ENCODE measurements at regions not wholly inside any gene's neighbourhood (a gene's known extent, or its start where the extent isn't known, plus 50 kb on each side); places are given as distances from the start of the nearest gene placed in this dataset.

GRCh38 chr1:79303040-79303439, 296.5 kb upstream of the ADGRL4 start:
- CTCF ChIA-PET: no interaction called here
- BruUV-seq (replicated peaks): no TSS peak
- intact Hi-C loops (cut with micrococcal nuclease; ENCODE audit: unreplicated experiment): no loop called here

GRCh38 chr1:79302380-79302930, 295.9 kb upstream of the ADGRL4 start:
- Histone ChIP-seq H3K9me3 (ENCODE audit: low read depth, low read length, poor library complexity, severe bottlenecking) (no peaks in the 10 kb centered on the region), H3K27ac (ENCODE audit: low read depth, low read length, poor library complexity, severe bottlenecking) (no peak overlapping the region), H3K4me3 (ENCODE audit: low read depth, low read length, poor library complexity, severe bottlenecking) (no peak overlapping the region), H3K4me1 (ENCODE audit: insufficient read depth, low read length, poor library complexity, severe bottlenecking) (no peaks in the 10 kb centered on the region), H3K36me3 (ENCODE audit: insufficient read depth, low read length, poor library complexity, severe bottlenecking) (no peaks in the 10 kb centered on the region), H3K27me3 (replicated peaks; ENCODE audit: insufficient read depth, low read depth, low read length, poor library complexity) (no peaks in the 10 kb centered on the region)
- intact Hi-C loops (cut with micrococcal nuclease; ENCODE audit: unreplicated experiment): no loop called here
- ChIA-PET POLR2A (ENCODE audit: low non-redundant PET) (no interaction called here), CTCF (no interaction called here)
- TF ChIP-seq EZH2 (IDR thresholded peaks at IDR 0.05; ENCODE audit: borderline replicate concordance, low read depth, low read length, poor library complexity, severe bottlenecking) (no peak), CTCF (conservative IDR thresholded peaks at IDR 0.05; ENCODE audit: low read depth, low read length) (no peak)
- no peak for DNase-seq (ENCODE audit: low spot score)
- no TSS peak for BruUV-seq (replicated peaks)

More at GRCh38 chr1:79303040-79303439, 296.5 kb upstream of the ADGRL4 start:
- H3K9me3 ChIP-seq (ENCODE audit: low read depth, low read length, poor library complexity, severe bottlenecking): no peaks in the 10 kb centered on the region
- no peaks in the 10 kb centered on the region for H3K36me3 ChIP-seq (ENCODE audit: insufficient read depth, low read length, poor library complexity, severe bottlenecking)
- no peak for DNase-seq (ENCODE audit: low spot score)
- no peak overlapping the region for H3K4me3 ChIP-seq (ENCODE audit: low read depth, low read length, poor library complexity, severe bottlenecking)
- H3K27me3 ChIP-seq (replicated peaks; ENCODE audit: insufficient read depth, low read depth, low read length, poor library complexity): no peaks in the 10 kb centered on the region
- TF ChIP-seq EZH2 (IDR thresholded peaks at IDR 0.05; ENCODE audit: borderline replicate concordance, low read depth, low read length, poor library complexity, severe bottlenecking): no peak
- TF ChIP-seq CTCF (conservative IDR thresholded peaks at IDR 0.05; ENCODE audit: low read depth, low read length): no peak
- no peaks in the 10 kb centered on the region for H3K4me1 ChIP-seq (ENCODE audit: insufficient read depth, low read length, poor library complexity, severe bottlenecking)
- POLR2A ChIA-PET (ENCODE audit: low non-redundant PET): no interaction called here
- no peak overlapping the region for H3K27ac ChIP-seq (ENCODE audit: low read depth, low read length, poor library complexity, severe bottlenecking)

GRCh38 chr1:79295967-79296366, 289.4 kb upstream of the ADGRL4 start:
- no peak for DNase-seq (ENCODE audit: low spot score)
- Histone ChIP-seq H3K27me3 (replicated peaks; ENCODE audit: insufficient read depth, low read depth, low read length, poor library complexity) (no peaks in the 10 kb centered on the region), H3K4me3 (ENCODE audit: low read depth, low read length, poor library complexity, severe bottlenecking) (no peak overlapping the region), H3K36me3 (ENCODE audit: insufficient read depth, low read length, poor library complexity, severe bottlenecking) (no peaks in the 10 kb centered on the region), H3K9me3 (ENCODE audit: low read depth, low read length, poor library complexity, severe bottlenecking) (no peaks in the 10 kb centered on the region), H3K27ac (ENCODE audit: low read depth, low read length, poor library complexity, severe bottlenecking) (no peak overlapping the region), H3K4me1 (ENCODE audit: insufficient read depth, low read length, poor library complexity, severe bottlenecking) (no peaks in the 10 kb centered on the region)
- no peak for TF ChIP-seq EZH2 (IDR thresholded peaks at IDR 0.05; ENCODE audit: borderline replicate concordance, low read depth, low read length, poor library complexity, severe bottlenecking)
- TF ChIP-seq CTCF (conservative IDR thresholded peaks at IDR 0.05; ENCODE audit: low read depth, low read length): no peak
- no TSS peak for BruUV-seq (replicated peaks)
- ChIA-PET POLR2A (ENCODE audit: low non-redundant PET) (no interaction called here), CTCF (no interaction called here)
- intact Hi-C loops (cut with micrococcal nuclease; ENCODE audit: unreplicated experiment): no loop called here

Measured in A673 (cell line).